DMS 273 (cell line): ENCODE measurements at regions not wholly inside any gene's neighbourhood (a gene's known extent, or its start where the extent isn't known, plus 50 kb on each side); places are given as distances from the start of the nearest gene placed in this dataset.

ENCODE experiments used
- DNase-seq: peaks from one replicate; lab custom pipeline; 2025; ENCODE audit not compliant: unreplicated experiment; lab: John Stamatoyannopoulos, UW

DNA sequence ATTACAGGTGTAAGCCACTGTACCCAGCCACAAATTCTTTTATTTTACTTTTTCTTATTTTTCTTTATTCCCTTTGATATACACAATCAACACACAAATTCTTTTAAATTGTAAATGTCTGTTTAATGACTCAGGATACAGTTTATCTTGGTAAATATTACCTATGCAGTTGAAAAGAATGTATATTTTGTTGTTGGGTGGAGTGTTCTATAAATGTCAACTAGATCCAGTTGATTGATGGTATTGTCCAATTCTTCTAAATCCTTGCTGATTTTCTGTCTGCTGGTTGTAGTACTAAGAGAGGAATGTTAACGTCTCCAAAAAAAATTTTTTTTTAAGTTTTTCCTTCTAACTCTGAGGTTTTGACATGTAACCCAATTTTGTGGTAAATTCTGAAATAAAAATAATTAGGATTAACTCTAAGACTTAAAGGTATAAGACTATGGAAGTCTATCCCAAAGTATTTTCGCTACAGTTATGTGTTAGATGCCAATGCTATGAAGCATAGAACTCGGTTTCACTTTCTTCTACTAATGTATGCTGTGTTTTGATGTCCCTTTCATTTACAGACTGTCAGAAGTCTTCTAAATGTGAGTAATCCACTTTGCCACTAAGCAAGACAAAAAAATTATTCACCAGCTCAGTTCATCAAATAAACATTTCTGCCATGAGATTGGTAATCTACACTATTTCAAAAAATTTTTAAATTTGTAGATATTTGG, 720.2 kb upstream of the C9orf72 start:
- no peak for DNase-seq

- DNase-seq, result no peak
These were observed 728.0 kb upstream of the C9orf72 start for GRCh38 chr9:28301281-28301680.

DNA sequence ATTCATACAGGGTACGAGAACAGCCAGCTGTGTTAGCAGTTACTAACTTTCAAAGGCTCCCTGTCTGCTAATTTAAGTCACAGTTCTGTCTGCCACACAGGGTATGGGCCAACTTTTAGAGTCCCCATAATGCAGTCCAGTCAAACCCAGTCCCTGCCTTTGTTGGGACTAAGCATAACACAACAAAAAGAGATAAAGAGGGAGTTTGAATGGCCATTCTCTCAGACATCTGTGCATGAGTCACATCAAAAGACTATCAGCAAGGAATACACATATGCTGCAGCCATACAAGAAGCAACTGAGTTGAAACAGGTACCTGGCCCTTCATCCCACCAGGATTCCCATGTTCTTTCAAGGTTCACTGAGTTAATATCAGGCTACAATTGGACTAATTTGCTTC, 744.5 kb upstream of the C9orf72 start:
- DNase-seq, result no peak

DNA sequence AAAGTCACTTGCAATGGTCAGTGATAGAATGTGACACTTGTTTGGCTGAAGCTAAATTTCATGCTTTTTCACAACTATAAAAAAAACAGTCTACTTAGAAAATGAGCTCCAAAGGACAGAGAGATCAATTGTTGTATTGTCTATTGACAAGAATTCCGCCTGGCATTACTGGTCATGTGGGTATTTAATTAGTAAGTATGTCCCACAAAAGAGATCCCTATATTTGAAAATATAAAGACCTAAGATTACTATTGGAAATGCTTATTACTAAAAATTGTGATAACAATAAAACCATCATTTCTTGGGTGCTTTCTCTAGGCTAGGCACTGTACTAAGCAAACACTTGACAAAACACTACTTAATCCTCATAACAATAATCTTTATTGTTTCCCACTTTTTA, 745.2 kb upstream of the C9orf72 start:
- no peak for DNase-seq

- DNase-seq, result no peak
These were observed 746.7 kb upstream of the C9orf72 start for GRCh38 chr9:28319981-28320380.

DNA sequence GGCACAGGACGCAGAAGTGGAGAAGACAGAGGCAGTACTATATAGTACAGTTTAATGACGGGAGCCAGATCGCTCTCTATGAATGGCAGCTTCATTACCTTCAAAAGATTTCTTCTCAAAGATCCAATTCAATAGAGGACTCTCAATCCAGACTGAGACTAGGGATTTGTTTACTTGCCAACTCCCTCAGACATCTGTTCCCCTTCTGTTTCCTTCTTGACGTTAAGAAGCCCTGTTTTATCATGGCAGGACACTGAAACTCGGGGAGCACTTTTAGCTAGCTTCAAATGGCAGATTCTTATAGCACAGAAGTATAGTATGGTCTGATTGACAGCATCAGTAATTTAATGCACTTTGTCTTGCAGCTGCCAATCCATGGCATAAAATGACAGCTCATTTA, 747.3 kb upstream of the C9orf72 start:
- DNase-seq, result peak; percentile 1

DNA sequence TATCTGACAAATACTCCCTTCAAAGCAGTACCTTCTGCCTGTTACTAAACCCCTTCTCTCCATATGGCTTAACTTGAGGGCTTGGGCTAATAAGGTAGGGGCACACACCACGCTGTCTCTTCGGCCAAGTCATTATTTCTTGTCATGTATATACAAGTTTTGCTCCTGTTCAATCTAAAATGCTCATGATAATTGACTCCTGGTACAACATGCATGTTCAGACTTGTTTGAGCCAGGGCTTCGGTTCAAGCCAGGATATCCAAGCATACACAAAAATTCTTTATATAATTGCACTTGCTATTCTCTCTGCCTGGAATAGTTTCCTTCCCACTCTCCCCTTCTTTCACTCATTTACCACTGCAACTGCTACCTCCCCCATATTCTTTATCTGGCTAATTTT, 756.0 kb upstream of the C9orf72 start:
- no peak for DNase-seq

DNA sequence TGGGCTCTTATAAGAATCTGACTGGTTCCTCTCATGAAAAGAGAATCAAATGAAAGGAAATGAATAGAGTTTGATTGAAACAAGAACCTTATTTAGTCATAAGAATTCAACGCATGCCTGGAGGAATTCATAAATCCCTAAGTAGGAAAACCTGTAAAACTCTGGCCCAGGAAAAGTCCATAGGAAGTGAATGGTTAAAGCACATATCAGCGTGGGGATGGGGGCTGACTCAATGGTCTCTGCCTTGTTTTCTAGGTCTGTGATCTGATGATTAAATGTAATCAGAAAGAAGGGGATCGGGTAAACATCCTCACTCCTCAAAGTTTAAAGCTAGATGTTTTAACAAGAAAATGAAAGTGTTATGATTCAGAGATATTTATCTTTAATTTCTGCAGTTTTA, 759.4 kb upstream of the C9orf72 start:
- DNase-seq, result no peak

GRCh38 chr9:28341913-28342312, 768.6 kb upstream of the C9orf72 start:
- DNase-seq, result no peak

DNA sequence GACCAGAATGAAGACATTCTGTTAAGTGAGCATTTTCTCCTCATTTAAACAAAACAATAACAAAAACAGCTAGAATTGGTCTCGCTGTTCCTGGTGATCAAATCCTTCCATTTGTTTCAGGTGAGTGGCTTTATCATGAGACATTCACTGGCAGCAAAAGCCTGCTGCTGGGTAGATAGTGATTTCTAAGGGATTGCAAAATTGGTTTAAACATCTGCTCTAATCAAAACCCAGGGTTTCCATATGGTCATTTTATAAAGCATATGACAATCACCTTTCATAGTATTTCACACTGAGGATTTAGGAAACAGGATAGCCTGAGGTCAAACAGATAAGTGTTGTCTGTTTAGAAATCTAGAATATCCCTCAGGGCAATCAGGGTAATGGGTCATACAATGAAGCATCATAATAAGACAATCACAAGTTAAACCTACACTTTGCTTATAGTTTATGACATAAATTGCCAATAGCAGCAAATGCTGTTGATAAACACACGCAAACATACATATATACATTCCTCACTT, 769.6 kb upstream of the C9orf72 start:
- no peak for DNase-seq

DNA sequence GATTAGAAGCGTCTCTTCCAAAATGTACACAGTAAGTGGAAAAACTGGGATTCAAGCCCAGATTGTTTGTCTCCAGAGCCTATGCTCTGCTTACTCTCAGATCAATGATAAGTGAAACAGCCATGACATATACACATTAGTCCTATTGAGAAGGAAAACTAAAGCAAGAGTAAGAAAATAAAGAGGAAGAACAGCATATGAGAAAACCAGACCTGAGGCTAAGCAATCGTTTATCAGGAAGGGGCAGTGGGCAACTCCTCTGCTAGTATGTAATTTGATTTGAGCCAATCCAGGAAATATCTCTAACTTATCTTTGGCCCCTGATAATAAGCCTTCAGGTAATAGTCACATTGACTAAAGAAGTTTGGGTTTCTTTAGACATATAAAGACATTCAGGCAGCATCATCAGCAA, 789.9 kb upstream of the C9orf72 start:
- no peak for DNase-seq

GRCh38 chr9:28365020-28365640, 791.8 kb upstream of the C9orf72 start:
- DNase-seq, result no peak

DNA sequence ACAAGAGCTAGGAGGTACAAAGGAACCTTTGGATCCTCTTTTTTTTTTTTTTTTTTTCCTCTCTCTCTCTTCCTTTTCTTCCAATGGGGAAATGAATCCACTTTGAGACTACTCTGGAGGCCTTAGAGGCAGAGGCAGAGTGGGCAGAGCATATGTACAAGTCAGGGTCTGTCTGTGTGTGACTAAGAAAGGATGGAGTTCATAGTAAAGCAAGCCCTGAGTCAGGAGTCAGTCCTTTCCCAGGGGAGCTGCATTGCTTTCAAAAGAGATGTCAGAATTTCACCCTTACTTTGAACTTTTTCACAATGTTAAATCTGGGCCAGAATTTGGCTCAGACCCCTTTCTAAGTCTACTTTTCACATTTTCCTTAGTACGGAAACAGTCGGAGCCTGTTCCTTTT, 792.4 kb upstream of the C9orf72 start:
- no peak for DNase-seq

- no peak for DNase-seq
These were observed 805.0 kb upstream of the C9orf72 start for GRCh38 chr9:28378231-28378630.

- DNase-seq, result no peak
These were observed 805.8 kb upstream of the C9orf72 start for GRCh38 chr9:28379082-28379481.

DNA sequence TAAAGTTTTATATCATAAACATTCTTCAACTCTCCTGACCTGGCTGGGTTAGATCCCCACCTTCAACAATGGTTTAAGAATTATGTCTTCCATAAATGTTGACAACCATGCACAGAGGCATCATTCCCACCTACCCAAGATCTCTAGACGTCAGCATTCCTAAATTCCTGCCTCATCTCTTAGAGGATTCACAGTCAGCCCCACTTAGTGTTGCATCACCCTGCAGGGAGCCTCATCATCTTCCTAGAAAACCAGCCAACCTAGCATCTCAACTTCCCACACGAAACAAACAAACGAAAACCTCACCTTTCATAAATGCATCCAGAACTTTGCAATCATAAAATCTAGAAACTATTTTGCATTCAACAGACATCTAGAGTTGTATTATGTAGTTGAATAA, 816.1 kb upstream of the C9orf72 start:
- DNase-seq, result no peak

DNA sequence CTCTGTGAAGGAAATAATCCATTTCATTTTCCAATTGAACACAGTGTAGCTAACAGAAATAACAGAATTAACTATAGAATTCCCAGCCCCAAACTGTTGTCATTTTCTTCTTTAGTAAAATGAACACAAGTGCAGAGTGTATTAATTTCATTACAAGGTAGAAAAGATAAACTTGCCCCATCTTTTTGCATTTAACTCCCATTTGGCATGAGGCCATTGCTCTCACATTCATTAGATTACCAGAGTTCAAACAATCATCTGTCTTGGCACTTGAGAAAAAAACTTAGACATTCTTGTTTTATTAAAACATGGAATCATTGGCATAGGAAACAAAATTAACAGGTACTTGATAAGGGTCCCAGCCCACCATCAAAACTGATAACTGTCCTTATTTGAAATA, 821.5 kb upstream of the C9orf72 start:
- DNase-seq, result no peak

- no peak for DNase-seq
These were observed 822.8 kb upstream of the C9orf72 start for GRCh38 chr9:28396058-28396457.

GRCh38 chr9:28407351-28407750, 834.1 kb upstream of the C9orf72 start:
- DNase-seq, result no peak

GRCh38 chr9:28409919-28410318, 836.6 kb upstream of the C9orf72 start:
- DNase-seq, result no peak

DNA sequence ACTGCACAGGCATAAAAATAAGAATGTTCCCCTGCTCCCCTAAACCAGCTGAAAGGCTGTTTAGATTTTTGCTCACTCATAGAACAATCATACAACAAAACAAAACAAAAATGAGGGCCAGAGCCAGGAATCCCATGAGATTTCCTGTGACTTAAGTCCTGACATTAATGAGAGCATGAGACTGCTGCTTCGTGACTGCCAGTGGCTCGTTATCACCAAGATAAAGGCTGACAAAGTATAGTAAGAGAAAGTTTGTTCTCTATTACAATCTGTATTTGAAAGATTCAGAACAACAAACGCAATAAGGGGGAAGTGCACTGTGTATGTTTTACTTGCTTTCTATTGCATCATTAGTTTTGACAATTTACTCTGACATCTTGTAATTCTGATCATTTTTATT, 837.1 kb upstream of the C9orf72 start:
- DNase-seq, result no peak

- no peak for DNase-seq
These were observed 840.2 kb upstream of the C9orf72 start for GRCh38 chr9:28413471-28413870.

DNA sequence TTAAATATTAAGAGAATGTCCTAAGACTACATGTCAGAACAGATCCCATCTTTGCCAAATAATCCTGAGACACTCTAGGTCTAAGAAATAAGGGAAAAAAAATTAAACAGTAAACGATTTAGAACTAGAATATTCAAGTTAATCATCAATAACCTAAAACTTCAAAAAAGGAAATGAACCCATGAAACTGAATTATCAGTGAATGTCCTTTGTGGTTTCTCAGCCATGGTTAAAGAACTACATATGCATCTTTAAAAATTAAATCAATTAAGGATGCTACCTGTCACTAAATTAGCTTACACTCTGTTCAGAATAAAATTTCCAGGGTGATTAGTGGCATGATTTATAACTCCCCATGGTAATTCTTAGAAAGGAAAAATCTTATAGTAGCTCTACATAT, 850.0 kb upstream of the C9orf72 start:
- no peak for DNase-seq
